Loucy (cell line): ENCODE measurements at regions not wholly inside any gene's neighbourhood (a gene's known extent, or its start where the extent isn't known, plus 50 kb on each side); places are given as distances from the start of the nearest gene placed in this dataset.

Experiments
- H2AFZ ChIP-seq: fragments of 200-600 bp; sonication (generic); 2 replicates; pipeline ENCODE4 v1.6.0; 2016; ENCODE audit warnings: antibody characterized with exemption, mild to moderate bottlenecking, low read length, moderate library complexity
- H3F3A ChIP-seq: fragments of 200-600 bp; 2 replicates; pipeline ENCODE4 v1.6.0; 2016; ENCODE audit warnings: antibody characterized with exemption, low read depth, mild to moderate bottlenecking
- H3K27me3 ChIP-seq: fragments of 200-600 bp; sonication (generic); 2 replicates; pipeline ENCODE4 v1.6.1; 2014; ENCODE audit warnings: low read length, mild to moderate bottlenecking; ENCODE audit not compliant: insufficient read depth, poor library complexity, severe bottlenecking
- H3K36me3 ChIP-seq: fragments of 200-600 bp; sonication (generic); 2 replicates; pipeline ENCODE4 v1.6.1; 2016; ENCODE audit warnings: low read length; ENCODE audit not compliant: insufficient read depth
- H3K4me1 ChIP-seq: fragments of 200-600 bp; sonication (generic); 2 replicates; pipeline ENCODE4 v1.5.1; 2014; ENCODE audit warnings: low read length, mild to moderate bottlenecking; ENCODE audit not compliant: insufficient read depth, poor library complexity, severe bottlenecking
- H3K4me2 ChIP-seq: fragments of 200-600 bp; sonication (generic); 2 replicates; pipeline ENCODE4 v1.6.0; 2014; ENCODE audit warnings: antibody characterized with exemption, low read length, low read depth, mild to moderate bottlenecking; ENCODE audit not compliant: poor library complexity, severe bottlenecking
- H3K4me3 ChIP-seq: fragments of 200-600 bp; sonication (generic); 2 replicates; pipeline ENCODE4 v1.5.1; 2014; ENCODE audit warnings: low read length, mild to moderate bottlenecking, mixed read lengths; ENCODE audit not compliant: poor library complexity, severe bottlenecking
- H3K79me2 ChIP-seq: fragments of 200-600 bp; sonication (generic); 2 replicates; pipeline ENCODE4 v1.6.1; 2014; ENCODE audit warnings: low read length; ENCODE audit not compliant: insufficient read depth
- H3K9ac ChIP-seq: fragments of 200-600 bp; sonication (generic); 2 replicates; pipeline ENCODE4 v1.6.0; 2014; ENCODE audit warnings: mild to moderate bottlenecking, low read depth, low read length, moderate library complexity; ENCODE audit not compliant: poor library complexity, severe bottlenecking
- H3K9me2 ChIP-seq: fragments of 200-600 bp; sonication (generic); replicated peaks from 2 replicates; pipeline ENCODE4 v1.6.1; 2016; ENCODE audit warnings: low read depth, low read length, mixed read lengths
- H3K9me3 ChIP-seq: fragments of 200-600 bp; sonication (generic); 2 replicates; pipeline ENCODE4 v1.6.1; 2014; ENCODE audit warnings: mild to moderate bottlenecking, antibody characterized with exemption, low read length, low read depth; ENCODE audit not compliant: insufficient read depth
- H4K20me1 ChIP-seq: fragments of 200-600 bp; sonication (generic); 2 replicates; pipeline ENCODE4 v1.6.0; 2014; ENCODE audit warnings: antibody characterized with exemption, low read length, mild to moderate bottlenecking; ENCODE audit not compliant: insufficient read depth, poor library complexity, severe bottlenecking
- CTCF ChIP-seq: fragments of 200-600 bp; sonication (generic); conservative IDR thresholded peaks from 2 replicates; pipeline ENCODE4 v1.5.1; 2014; ENCODE audit warnings: mild to moderate bottlenecking, antibody characterized with exemption, low read length
- EZH2phosphoT487 ChIP-seq: fragments of 200-600 bp; IDR thresholded peaks from 2 replicates; pipeline ENCODE4 v1.6.1; 2018; ENCODE audit warnings: antibody characterized with exemption, mild to moderate bottlenecking, moderate library complexity, borderline replicate concordance

- H3F3A ChIP-seq: no peaks in the 10 kb centered on the region
- no peak overlapping the region for H3K9ac ChIP-seq
- no peaks in the 10 kb centered on the region; the same call in 1 of the 2 replicates for H3K9me3 ChIP-seq
- H3K9me2 ChIP-seq: no peaks in the 10 kb centered on the region
- H4K20me1 ChIP-seq: no peaks in the 10 kb centered on the region
- H3K36me3 ChIP-seq: no peaks in the 10 kb centered on the region
- H3K79me2 ChIP-seq: no peaks in the 10 kb centered on the region
- no peak overlapping the region for H3K4me3 ChIP-seq
- H2AFZ ChIP-seq: no peak overlapping the region
- no peak for TF ChIP-seq CTCF
- no peak for TF ChIP-seq EZH2phosphoT487
- no peaks in the 10 kb centered on the region for H3K4me1 ChIP-seq
- no peak overlapping the region for H3K4me2 ChIP-seq
- no peaks in the 10 kb centered on the region for H3K27me3 ChIP-seq
Measured at GRCh38 chr3:105158286-105158685, 208.4 kb upstream of the ALCAM start.

GRCh38 chr3:105162448-105162847 is 204.3 kb upstream of the ALCAM start:
- H3K4me3 ChIP-seq: no peak overlapping the region
- no peaks in the 10 kb centered on the region for H3K27me3 ChIP-seq
- H3K36me3 ChIP-seq: no peaks in the 10 kb centered on the region
- H3K9ac ChIP-seq: no peak overlapping the region
- no peaks in the 10 kb centered on the region for H3K79me2 ChIP-seq
- H3K9me3 ChIP-seq: no peaks in the 10 kb centered on the region; the same call in 1 of the 2 replicates
- no peaks in the 10 kb centered on the region for H4K20me1 ChIP-seq
- H2AFZ ChIP-seq: no peak overlapping the region
- TF ChIP-seq CTCF: no peak
- no peak for TF ChIP-seq EZH2phosphoT487
- H3F3A ChIP-seq: no peaks in the 10 kb centered on the region
- no peak overlapping the region for H3K4me2 ChIP-seq
- H3K9me2 ChIP-seq: no peaks in the 10 kb centered on the region
- H3K4me1 ChIP-seq: no peaks in the 10 kb centered on the region

GRCh38 chr3:105166893-105167292 is 199.8 kb upstream of the ALCAM start:
- H3K4me1 ChIP-seq: no peaks in the 10 kb centered on the region
- no peaks in the 10 kb centered on the region for H3K9me2 ChIP-seq
- TF ChIP-seq EZH2phosphoT487 (no peak), CTCF (no peak)
- no peak overlapping the region for H3K9ac ChIP-seq
- H3K27me3 ChIP-seq: no peaks in the 10 kb centered on the region
- no peaks in the 10 kb centered on the region for H3K36me3 ChIP-seq
- no peak overlapping the region for H2AFZ ChIP-seq
- H3K79me2 ChIP-seq: no peaks in the 10 kb centered on the region
- no peaks in the 10 kb centered on the region for H3F3A ChIP-seq
- H3K4me3 ChIP-seq: no peak overlapping the region
- H3K4me2 ChIP-seq: no peak overlapping the region
- no peaks in the 10 kb centered on the region for H4K20me1 ChIP-seq
- H3K9me3 ChIP-seq: no peaks in the 10 kb centered on the region
